Psoas muscle (tissue), 7 donors: ENCODE measurements at regions not wholly inside any gene's neighbourhood (a gene's known extent, or its start where the extent isn't known, plus 50 kb on each side); places are given as distances from the start of the nearest gene placed in this dataset.

ENCODE experiments used
- ATAC-seq, 4 donors: fragments of 200-7000 bp; cut with Tn5 transposase; one replicate each; pipeline ENCODE4 v1.9.1; 2020; ENCODE audit warnings: moderate library complexity in 3 of 4, mild to moderate bottlenecking in 2 of 4
- DNase-seq, 2 donors: peaks; one replicate each; pipeline ENCODE4 v3.0.0-alpha.2; 2020
- H3K27ac ChIP-seq: fragments of 200-600 bp; one replicate; pipeline ENCODE4 v1.8.0; 2022
- H3K27me3 ChIP-seq, 3 donors: fragments of 200-600 bp in 1 of 3; one replicate each; pipeline versions ENCODE4 v1.6.1 to v1.8.0; 2013 to 2022; ENCODE audit warnings: low read length in 2 of 3, mild to moderate bottlenecking in 2 of 3, moderate library complexity in 1 of 3; ENCODE audit not compliant: insufficient read depth in 3 of 3
- H3K36me3 ChIP-seq, 2 donors: fragments of 200-600 bp in 1 of 2; one replicate each; pipeline versions ENCODE4 v1.6.1 to v1.8.0; 2013 to 2022; ENCODE audit warnings: low read depth in 1 of 2, mild to moderate bottlenecking in 1 of 2, moderate library complexity in 1 of 2; ENCODE audit not compliant: insufficient read depth in 1 of 2
- H3K4me1 ChIP-seq: fragments of 200-600 bp; one replicate; pipeline ENCODE4 v1.8.0; 2022
- H3K4me3 ChIP-seq: fragments of 200-600 bp; one replicate; pipeline ENCODE4 v1.8.0; 2022; ENCODE audit warnings: mild to moderate bottlenecking
- H3K9me3 ChIP-seq: fragments of 200-600 bp; one replicate; pipeline ENCODE4 v1.8.0; 2022
- WGBS, 3 donors: extraction: QIAGEN DNeasy Blood & Tissue Kit; methylation state at CpG; one replicate each; pipeline versions ENCODE4 v1.1.6 to v1.1.7; 2013; 5-methylcytosine and 5-hydroxymethylcytosine counted together
- intact Hi-C, 2 donors: fragments of 100-400 bp; cut with DNase I; formaldehyde crosslinking; loops; one replicate each; pipeline versions ENCODE4 v1.11.0 to v1.14.2; 2022
- TF ChIP-seq, protein P1 (sequence below): fragments of 200-600 bp; IDR thresholded peaks from one replicate; pipeline ENCODE4 v1.8.0; 2022; ENCODE audit warnings: antibody characterized with exemption
- donor health status: healthy with polysubstance abuse.
- donor health status: DM: no; HTN: no; CAD: no; lungs with moderate emphysema.
- donor health status: Bipolar disorder and iron deficiency.
- donor health status: healthy.
- donor health status: DM: yes; HTN: yes; CAD: no.
- donor health status: DM: no; HTN: no; CAD: no.
- donor health status: DM: yes; HTN: yes; CAD: no.

DNA sequence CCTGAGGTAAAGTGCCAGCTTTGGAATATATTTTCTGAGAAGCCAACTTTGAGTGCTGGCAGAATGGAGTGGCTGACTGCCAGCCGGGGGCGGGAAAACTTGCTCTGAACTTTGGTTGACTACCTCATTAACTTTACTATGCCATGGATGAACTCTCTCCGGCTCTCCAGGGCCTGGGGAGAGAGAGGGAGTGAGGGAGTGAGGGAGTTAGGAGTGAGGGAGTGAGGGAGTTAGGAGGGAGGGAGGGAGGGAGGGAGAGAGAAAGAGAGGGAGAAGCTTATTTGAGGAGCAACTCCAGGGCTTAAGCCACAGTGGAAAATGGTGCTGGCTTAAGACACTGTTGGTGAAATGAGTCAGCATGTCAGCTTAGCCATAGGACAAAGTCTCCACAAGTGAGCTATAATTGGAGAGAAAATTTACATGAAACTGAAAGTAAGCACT lies 280.9 kb upstream of the RPS6KA3 start:
- ATAC-seq = no peak
- Histone ChIP-seq H3K9me3 (peaks cover 9% of the 10 kb centered on the region), H3K36me3 (no peaks in the 10 kb centered on the region), H3K4me1 (no peaks in the 10 kb centered on the region), H3K27ac (no peak overlapping the region), H3K27me3 (peaks cover 0 to 3% (median 0%) of the 10 kb centered on the region in 3 donors), H3K4me3 (no peak overlapping the region)
- DNase-seq = no peak
- WGBS, 3 donors = 19 to 35% (median 20%) methylated on average over 3 of the region's 3 CpGs
- TF ChIP-seq, protein P1, sequence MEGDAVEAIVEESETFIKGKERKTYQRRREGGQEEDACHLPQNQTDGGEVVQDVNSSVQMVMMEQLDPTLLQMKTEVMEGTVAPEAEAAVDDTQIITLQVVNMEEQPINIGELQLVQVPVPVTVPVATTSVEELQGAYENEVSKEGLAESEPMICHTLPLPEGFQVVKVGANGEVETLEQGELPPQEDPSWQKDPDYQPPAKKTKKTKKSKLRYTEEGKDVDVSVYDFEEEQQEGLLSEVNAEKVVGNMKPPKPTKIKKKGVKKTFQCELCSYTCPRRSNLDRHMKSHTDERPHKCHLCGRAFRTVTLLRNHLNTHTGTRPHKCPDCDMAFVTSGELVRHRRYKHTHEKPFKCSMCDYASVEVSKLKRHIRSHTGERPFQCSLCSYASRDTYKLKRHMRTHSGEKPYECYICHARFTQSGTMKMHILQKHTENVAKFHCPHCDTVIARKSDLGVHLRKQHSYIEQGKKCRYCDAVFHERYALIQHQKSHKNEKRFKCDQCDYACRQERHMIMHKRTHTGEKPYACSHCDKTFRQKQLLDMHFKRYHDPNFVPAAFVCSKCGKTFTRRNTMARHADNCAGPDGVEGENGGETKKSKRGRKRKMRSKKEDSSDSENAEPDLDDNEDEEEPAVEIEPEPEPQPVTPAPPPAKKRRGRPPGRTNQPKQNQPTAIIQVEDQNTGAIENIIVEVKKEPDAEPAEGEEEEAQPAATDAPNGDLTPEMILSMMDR = no peak
- intact Hi-C loops = no loop called here

DNA sequence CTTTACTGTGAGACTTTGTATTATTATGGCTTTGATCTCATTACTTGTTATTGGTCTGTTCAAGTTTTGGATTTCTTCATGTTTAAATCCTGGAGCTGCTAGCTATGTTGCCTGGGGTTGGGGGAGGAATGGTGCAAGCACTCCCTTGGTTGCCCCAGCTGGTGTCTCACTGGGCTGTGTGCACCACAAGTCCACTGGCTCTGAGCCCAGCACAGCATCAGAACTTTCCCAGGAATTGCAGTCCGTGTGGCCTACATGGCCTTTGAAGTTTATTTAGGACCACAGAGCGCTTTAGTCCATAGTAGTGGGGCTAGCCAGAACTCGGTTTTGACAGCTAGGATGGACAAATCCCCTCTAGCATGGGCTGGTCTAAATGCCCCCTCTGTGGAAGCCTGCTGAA lies 278.8 kb upstream of the RPS6KA3 start:
- no peaks in the 10 kb centered on the region for H3K36me3 ChIP-seq
- no peak for ATAC-seq
- TF ChIP-seq, protein P1 = no peak
- H3K9me3 ChIP-seq = peaks cover 19% of the 10 kb centered on the region
- 40 to 56% (median 46%) methylated on average over 3 of the region's 3 CpGs for WGBS, 3 donors
- no peak overlapping the region for H3K27ac ChIP-seq
- H3K27me3 ChIP-seq = peaks cover 0 to 3% (median 0%) of the 10 kb centered on the region in 3 donors
- intact Hi-C loops = no loop called here
- no peak overlapping the region for H3K4me3 ChIP-seq
- H3K4me1 ChIP-seq = no peaks in the 10 kb centered on the region
- no peak for DNase-seq

DNA sequence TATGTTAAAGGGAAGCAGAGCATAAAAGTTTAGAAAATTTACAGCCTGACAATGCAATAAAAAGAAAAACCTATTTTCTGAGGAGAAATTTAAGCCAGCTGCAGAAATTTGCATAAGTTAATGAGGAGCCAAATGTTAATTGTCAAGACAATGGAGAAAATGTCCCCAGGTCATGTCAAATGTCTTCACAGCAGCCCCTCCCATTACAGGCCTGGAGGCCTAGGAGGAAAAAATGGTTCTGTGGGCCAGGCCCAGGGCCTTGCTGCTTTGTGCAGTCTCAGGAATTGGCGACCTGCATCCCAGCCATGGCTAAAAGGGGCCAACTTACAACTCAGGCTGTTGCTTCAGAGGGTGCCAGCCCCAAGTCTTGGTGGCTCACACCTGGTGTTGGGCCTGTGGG lies 275.4 kb upstream of the RPS6KA3 start:
- Histone ChIP-seq H3K4me3 (no peak overlapping the region), H3K27me3 (peaks cover 0 to 3% (median 0%) of the 10 kb centered on the region in 3 donors), H3K27ac (no peak overlapping the region), H3K9me3 (peaks cover 19% of the 10 kb centered on the region), H3K4me1 (no peaks in the 10 kb centered on the region), H3K36me3 (no peaks in the 10 kb centered on the region)
- ATAC-seq (no peak), DNase-seq (no peak)
- intact Hi-C loops = no loop called here
- TF ChIP-seq, protein P1 = no peak
- 45 to 52% (median 48%) methylated on average over 1 of the region's 1 CpG for WGBS, 3 donors

DNA sequence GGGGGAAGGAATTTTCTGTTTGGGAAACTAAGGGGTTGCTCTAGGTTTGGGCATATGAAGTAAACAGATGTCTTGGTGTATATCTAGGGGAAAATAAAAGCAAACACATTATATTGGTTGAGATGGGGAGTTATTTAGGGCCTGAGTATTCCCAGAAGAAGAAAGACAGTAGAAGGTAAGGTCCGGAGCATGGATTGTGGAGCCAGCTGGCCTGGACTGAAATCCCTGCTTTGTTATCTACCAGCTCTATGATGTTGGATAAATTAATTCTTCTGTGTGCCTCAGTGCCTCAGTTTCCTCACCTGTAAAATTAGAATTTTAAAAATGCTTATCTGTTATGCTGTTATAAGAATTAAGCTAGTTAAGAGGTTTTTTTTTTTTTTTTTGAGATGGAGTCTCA lies 272.3 kb upstream of the RPS6KA3 start:
- no peak for DNase-seq
- TF ChIP-seq, protein P1 = no peak
- H3K27me3 ChIP-seq = peaks cover 0 to 16% (median 0%) of the 10 kb centered on the region in 3 donors
- H3K36me3 ChIP-seq = no peaks in the 10 kb centered on the region
- H3K4me3 ChIP-seq = no peak overlapping the region
- intact Hi-C loops = loop anchor here in 1 of 2 donors (10.0 kb wide), 1 partner anchor 566 kb away; no protein-coding TSS in a partner anchor
- no peak overlapping the region for H3K27ac ChIP-seq
- H3K9me3 ChIP-seq = peaks cover 15% of the 10 kb centered on the region
- WGBS, 3 donors = 77 to 89% (median 85%) methylated on average over 1 of the region's 1 CpG
- H3K4me1 ChIP-seq = no peaks in the 10 kb centered on the region
- ATAC-seq = no peak

DNA sequence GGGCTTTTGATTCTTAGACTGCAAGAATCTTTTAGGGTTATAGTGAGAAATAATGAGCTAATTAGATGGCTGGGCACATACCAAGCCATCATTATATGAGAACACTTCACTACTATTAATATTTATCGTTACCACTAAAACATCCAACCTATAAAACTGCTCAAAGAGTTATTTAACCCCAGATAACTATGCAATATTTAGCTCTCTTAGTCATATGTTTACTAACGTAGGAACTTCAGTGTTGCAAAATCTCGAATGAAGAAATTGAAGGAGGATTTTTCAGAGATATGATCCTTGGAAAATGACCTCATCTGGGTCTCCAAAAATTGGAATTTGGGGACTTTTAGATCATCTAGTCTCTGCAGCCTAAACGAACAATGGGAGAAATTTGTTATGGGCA lies 265.0 kb upstream of the RPS6KA3 start:
- Histone ChIP-seq H3K27me3 (peaks cover 0 to 40% (median 0%) of the 10 kb centered on the region in 3 donors), H3K4me1 (no peaks in the 10 kb centered on the region), H3K4me3 (no peak overlapping the region), H3K36me3 (no peaks in the 10 kb centered on the region), H3K27ac (no peak overlapping the region), H3K9me3 (no peaks in the 10 kb centered on the region)
- DNase-seq (no peak), ATAC-seq (no peak)
- 42 to 76% (median 69%) methylated on average over 4 of the region's 4 CpGs for WGBS, 3 donors
- intact Hi-C loops = loop anchor here in 1 of 2 donors (5.0 to 10.0 kb wide), 2 partner anchors 573 to 946 kb away; no protein-coding TSS in a partner anchor
- TF ChIP-seq, protein P1 = no peak
